GM18505 (cell line): ENCODE measurements at regions not wholly inside any gene's neighbourhood (a gene's known extent, or its start where the extent isn't known, plus 50 kb on each side); places are given as distances from the start of the nearest gene placed in this dataset.
"Not testable (repeated sequence)": the region's sequence is repeated elsewhere in the genome, so short reads cannot be mapped to it uniquely, and the experiment has no call there.

ENCODE experiments used
- ATAC-seq: cut with Tn5 transposase; IDR thresholded peaks from one replicate; pipeline ENCODE4 v1.9.1; 2021; ENCODE audit not compliant: unreplicated experiment
- POLR2A ChIP-seq: IDR thresholded peaks from 4 replicates; pipeline ENCODE4 v1.6.1; 2011; ENCODE audit warnings: borderline replicate concordance; ENCODE audit not compliant: insufficient read depth, insufficient read length; ENCODE audit errors: extremely low read depth

DNA sequence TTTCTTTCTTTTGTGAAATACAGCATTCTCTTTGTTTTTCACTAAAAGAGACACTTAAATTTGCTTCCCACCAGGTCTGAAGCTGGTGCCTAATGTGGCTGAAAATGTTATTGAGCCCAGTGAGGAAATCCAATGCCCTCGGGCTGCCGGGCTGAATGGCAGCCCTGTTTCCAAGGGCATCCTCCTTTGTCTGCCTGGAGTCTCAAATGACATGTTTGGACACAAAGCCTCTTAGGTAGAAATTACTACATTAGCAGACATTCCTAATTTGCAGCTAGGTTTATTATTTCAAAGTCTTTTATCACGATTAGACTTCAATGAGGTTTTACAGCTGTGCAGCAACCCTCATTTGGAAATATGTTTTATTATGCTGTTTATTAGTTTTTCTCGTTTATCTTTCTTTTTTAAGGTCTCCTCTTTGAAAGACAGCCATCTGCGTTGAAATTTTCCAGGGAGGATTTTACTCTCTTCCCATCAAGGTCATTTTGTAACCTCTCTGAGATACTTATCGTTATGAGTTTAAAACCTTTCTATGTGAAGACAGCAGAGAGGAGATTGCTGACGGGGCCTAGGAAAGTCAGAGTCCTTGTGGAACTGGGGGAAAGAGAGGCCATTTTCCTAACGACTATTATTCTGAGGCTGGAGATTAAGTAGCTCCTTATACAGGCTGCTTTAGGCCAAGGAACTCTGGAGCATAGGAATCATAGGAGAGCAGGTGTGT is 59.0 kb upstream of the ZNF532 start:
- no peak for TF ChIP-seq POLR2A
- no peak for ATAC-seq

GRCh38 chr18:58806826-58807714 is 57.6 kb upstream of the ZNF532 start:
- peak; percentile 93 for ATAC-seq
- TF ChIP-seq POLR2A, result peak; percentile 42

- no peak for TF ChIP-seq POLR2A
- ATAC-seq, result no peak
Measured at GRCh38 chr18:58807766-58808165, 56.9 kb upstream of the ZNF532 start.

- no peak for ATAC-seq
- TF ChIP-seq POLR2A, result no peak
Measured at GRCh38 chr18:58808349-58808748, 56.3 kb upstream of the ZNF532 start.

DNA sequence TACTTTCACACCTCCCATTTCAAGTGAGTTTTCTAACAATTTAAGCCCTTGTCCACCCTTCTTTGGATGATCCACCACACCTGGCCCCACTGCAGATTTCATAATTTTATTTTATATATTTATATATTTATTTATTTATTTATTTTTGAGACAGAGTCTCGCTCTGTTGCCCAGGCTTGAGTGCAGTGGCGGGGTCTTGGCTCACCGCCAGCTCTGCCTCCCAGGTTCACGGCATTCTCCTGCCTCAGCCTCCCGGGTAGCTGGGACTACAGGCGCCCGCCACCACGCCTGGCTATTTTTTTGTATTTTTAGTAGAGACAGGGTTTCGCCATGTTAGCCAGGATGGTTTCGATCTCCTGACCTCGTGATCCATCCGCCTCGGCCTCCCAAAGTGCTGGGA is 52.8 kb upstream of the ZNF532 start:
- not testable (repeated sequence) for ATAC-seq

DNA sequence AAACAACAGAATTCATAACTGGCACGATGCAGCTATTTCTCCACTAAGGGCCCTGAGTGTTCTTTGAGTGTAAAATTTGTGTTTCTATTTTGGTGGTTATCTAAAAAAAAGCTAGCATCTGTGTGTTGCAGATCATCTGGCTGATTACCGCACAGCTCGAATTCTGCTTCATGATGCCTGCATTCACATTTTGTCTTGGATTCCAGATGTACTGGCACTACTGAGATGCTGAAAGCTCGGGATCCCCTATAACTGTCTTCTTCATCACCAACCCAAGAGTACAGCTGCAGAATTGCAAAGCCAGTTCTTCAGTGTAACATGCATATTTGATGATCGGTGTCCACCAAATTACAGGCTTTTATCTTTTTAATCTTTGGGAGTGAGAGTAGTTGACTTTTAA is 51.6 kb upstream of the ZNF532 start:
- no peak for TF ChIP-seq POLR2A
- no peak for ATAC-seq

- no peak for TF ChIP-seq POLR2A
- ATAC-seq, result no peak
Measured at GRCh38 chr18:58813561-58814225, 51.0 kb upstream of the ZNF532 start.

- TF ChIP-seq POLR2A, result no peak
- no peak for ATAC-seq
Measured at GRCh38 chr18:58814317-58814716, 50.4 kb upstream of the ZNF532 start.
